ENCODE measurements at regions not wholly inside any gene's neighbourhood (a gene's known extent, or its start where the extent isn't known, plus 50 kb on each side); places are given as distances from the start of the nearest gene placed in this dataset.
"Not testable (repeated sequence)": the region's sequence is repeated elsewhere in the genome, so short reads cannot be mapped to it uniquely, and the experiment has no call there.

GRCh38 chr3:153484842-153485241 lies 322.8 kb downstream of the RAP2B start:
- no peak overlapping the region for H3K27ac Mint-ChIP-seq
- no peak for DNase-seq (ENCODE audit: low spot score in 2 of 2, unreplicated experiment in 2 of 2)
- H3K27me3 Mint-ChIP-seq (ENCODE audit: low read depth), result no peaks in the 10 kb centered on the region
- TF ChIP-seq CTCF (IDR thresholded peaks at IDR 0.05; ENCODE audit: unreplicated experiment), result no peak
- no peaks in the 10 kb centered on the region for H3K9me3 Mint-ChIP-seq
- no peak overlapping the region for H3K4me3 Mint-ChIP-seq
- no peaks in the 10 kb centered on the region for H3K36me3 Mint-ChIP-seq
- H3K4me1 Mint-ChIP-seq, result no peaks in the 10 kb centered on the region

DNA sequence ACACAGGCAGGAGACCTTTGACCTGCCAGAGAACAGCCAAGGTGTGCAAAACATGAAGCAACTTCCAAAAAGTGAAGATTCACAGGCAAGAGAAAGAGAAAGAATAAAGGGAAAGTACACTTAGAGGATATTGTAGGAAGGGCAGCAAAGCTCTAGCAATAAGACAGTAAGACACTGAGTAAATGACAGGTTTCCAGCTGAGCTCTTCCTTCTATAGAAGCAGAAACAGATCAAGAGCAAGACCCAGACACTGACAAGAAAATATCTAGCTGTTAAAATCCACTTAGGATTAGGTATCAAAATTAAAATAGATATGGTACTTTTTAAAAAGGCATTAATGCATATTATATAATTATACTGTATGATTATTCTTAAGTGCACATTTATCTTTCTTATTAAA lies 333.4 kb downstream of the RAP2B start:
- Mint-ChIP-seq H3K4me3 (no peak overlapping the region), H3K36me3 (no peaks in the 10 kb centered on the region), H3K27me3 (ENCODE audit: low read depth) (no peaks in the 10 kb centered on the region), H3K27ac (no peak overlapping the region), H3K9me3 (peaks cover 4% of the 10 kb centered on the region), H3K4me1 (peaks cover 4% of the 10 kb centered on the region)
- DNase-seq (ENCODE audit: low spot score in 2 of 2, unreplicated experiment in 2 of 2), result no peak
- no peak for TF ChIP-seq CTCF (IDR thresholded peaks at IDR 0.05; ENCODE audit: unreplicated experiment)

- Mint-ChIP-seq H3K4me3 (no peak overlapping the region), H3K27ac (no peak overlapping the region), H3K9me3 (no peaks in the 10 kb centered on the region), H3K4me1 (no peaks in the 10 kb centered on the region), H3K27me3 (ENCODE audit: low read depth) (no peaks in the 10 kb centered on the region), H3K36me3 (no peaks in the 10 kb centered on the region)
- TF ChIP-seq CTCF (IDR thresholded peaks at IDR 0.05; ENCODE audit: unreplicated experiment), result no peak
- no peak for DNase-seq (ENCODE audit: low spot score in 2 of 2, unreplicated experiment in 2 of 2)
Measured at GRCh38 chr3:153502682-153503081, 340.7 kb downstream of the RAP2B start.

DNA sequence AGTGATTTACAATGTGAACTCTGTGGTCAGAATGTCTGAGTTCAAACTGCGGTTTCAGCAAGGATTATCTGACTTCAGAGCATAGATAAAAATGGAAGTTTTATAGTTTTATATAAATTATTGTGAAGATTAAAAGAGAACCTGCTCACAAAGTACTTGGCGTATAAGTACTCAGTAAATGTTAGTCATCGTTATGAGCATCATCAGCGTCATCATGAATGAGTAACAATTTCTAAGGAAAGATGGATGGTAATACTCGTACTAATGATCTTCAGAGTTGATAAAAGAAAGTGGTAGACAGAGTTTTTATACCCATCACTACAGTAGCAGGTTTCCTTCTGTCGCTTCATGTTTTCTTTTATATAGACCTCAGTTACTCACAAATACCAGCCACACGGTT lies 341.8 kb downstream of the RAP2B start:
- Mint-ChIP-seq H3K36me3 (no peaks in the 10 kb centered on the region), H3K27me3 (ENCODE audit: low read depth) (no peaks in the 10 kb centered on the region), H3K4me3 (no peak overlapping the region), H3K4me1 (no peaks in the 10 kb centered on the region), H3K9me3 (no peaks in the 10 kb centered on the region), H3K27ac (no peak overlapping the region)
- DNase-seq (ENCODE audit: low spot score in 2 of 2, unreplicated experiment in 2 of 2), result no peak
- TF ChIP-seq CTCF (IDR thresholded peaks at IDR 0.05; ENCODE audit: unreplicated experiment), result no peak

DNA sequence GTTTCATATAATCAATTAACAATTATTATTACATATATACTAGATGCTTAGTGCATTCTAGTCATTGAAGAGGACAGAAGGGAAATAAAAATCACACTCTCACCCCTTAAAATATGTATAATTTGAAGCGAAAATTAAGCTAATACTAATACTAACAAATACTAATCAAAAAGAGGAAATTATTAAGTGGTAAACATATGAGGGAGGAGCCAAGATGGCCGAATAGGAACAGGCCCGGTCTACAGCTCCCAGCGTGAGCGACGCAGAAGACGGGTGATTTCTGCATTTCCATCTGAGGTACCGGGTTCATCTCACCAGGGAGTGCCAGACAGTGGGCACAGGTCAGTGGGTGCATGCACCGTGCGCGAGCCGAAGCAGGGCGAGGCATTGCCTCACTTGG lies 344.2 kb downstream of the RAP2B start:
- H3K4me3 Mint-ChIP-seq; H3K9me3 Mint-ChIP-seq; H3K27me3 Mint-ChIP-seq (ENCODE audit: low read depth); DNase-seq (ENCODE audit: low spot score in 2 of 2, unreplicated experiment in 2 of 2); H3K4me1 Mint-ChIP-seq; H3K36me3 Mint-ChIP-seq; H3K27ac Mint-ChIP-seq: not testable (repeated sequence)

GRCh38 chr3:153506686-153507085 lies 344.7 kb downstream of the RAP2B start:
- H3K36me3 Mint-ChIP-seq; H3K4me3 Mint-ChIP-seq; H3K27ac Mint-ChIP-seq; DNase-seq (ENCODE audit: low spot score in 2 of 2, unreplicated experiment in 2 of 2); H3K9me3 Mint-ChIP-seq; H3K27me3 Mint-ChIP-seq (ENCODE audit: low read depth); H3K4me1 Mint-ChIP-seq: not testable (repeated sequence)

GRCh38 chr3:153513236-153513635 lies 351.2 kb downstream of the RAP2B start:
- H3K4me1 Mint-ChIP-seq, result no peaks in the 10 kb centered on the region
- H3K36me3 Mint-ChIP-seq, result no peaks in the 10 kb centered on the region
- no peak for TF ChIP-seq CTCF (IDR thresholded peaks at IDR 0.05; ENCODE audit: unreplicated experiment)
- H3K9me3 Mint-ChIP-seq, result peaks cover 28% of the 10 kb centered on the region
- no peak overlapping the region for H3K4me3 Mint-ChIP-seq
- DNase-seq (ENCODE audit: low spot score in 2 of 2, unreplicated experiment in 2 of 2), result no peak
- no peak overlapping the region for H3K27ac Mint-ChIP-seq
- no peaks in the 10 kb centered on the region for H3K27me3 Mint-ChIP-seq (ENCODE audit: low read depth)
